ENCODE measurements at regions not wholly inside any gene's neighbourhood (a gene's known extent, or its start where the extent isn't known, plus 50 kb on each side); places are given as distances from the start of the nearest gene placed in this dataset.

- DNase-seq, result no peak
Measured at GRCh38 chr3:105187344-105187743, 179.4 kb upstream of the ALCAM start.

DNA sequence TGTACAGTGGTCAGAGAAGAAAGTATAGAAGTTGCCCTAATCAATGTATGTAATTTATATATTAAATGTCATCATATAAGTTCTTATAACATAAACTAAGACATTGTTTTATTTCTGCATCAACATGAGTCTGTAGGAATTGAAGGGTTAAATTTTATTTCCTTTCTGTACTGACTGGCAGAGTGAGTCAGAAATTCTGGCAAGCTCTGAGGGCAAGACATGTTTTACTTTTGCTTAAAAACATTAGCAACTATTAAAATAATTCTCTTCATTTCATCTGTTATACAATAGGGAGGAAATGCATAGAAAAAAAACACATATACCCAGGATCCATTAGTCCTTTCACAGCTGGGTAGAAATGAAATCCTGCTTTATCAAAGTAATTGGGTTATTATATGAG is 171.4 kb upstream of the ALCAM start:
- no peak for DNase-seq

- DNase-seq, result no peak
Measured at GRCh38 chr3:105197863-105198262, 168.8 kb upstream of the ALCAM start.

GRCh38 chr3:105199217-105199616 is 167.5 kb upstream of the ALCAM start:
- DNase-seq, result no peak

DNA sequence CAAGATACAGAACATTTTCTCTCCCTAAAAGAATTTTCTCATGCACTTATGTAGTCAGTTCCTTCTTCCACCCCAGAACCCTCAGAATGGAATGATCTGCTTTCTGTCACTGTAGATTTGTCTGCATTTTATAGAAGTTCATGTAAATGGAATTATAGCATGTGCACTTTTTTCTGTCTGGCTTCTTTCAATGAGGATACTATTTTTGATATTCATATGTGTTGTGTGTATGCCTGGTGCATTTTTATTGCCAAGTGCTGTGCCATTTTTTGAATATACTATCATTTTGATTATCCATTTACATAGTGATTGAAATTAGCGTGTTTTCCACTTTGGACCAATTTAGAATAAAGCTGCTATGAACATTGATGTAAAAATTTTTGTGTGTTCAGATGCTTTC is 156.6 kb upstream of the ALCAM start:
- DNase-seq, result no peak

GRCh38 chr3:105214590-105214989 is 152.1 kb upstream of the ALCAM start:
- no peak for DNase-seq

- no peak for DNase-seq
Measured at GRCh38 chr3:105222568-105223093, 144.1 kb upstream of the ALCAM start.

DNA sequence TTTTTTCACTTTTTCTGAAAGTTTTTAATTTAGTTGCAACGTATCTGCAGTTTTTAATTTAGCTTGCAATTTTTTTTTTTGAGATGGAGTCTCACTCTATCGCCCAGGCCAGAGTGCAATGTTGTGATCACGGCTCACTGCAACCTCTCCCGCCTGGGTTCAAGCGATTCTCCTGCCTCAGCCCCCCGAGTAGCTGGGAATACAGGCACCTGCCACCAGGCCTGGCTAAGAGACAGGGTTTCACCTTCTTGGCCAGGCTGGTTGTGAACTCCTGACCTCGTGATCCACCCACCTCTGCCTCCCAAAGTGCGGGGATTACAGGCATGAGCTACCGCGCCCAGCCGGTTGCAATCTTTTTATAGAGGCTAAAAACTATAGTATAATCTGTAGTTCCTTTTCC is 142.9 kb upstream of the ALCAM start:
- DNase-seq, result no peak

DNA sequence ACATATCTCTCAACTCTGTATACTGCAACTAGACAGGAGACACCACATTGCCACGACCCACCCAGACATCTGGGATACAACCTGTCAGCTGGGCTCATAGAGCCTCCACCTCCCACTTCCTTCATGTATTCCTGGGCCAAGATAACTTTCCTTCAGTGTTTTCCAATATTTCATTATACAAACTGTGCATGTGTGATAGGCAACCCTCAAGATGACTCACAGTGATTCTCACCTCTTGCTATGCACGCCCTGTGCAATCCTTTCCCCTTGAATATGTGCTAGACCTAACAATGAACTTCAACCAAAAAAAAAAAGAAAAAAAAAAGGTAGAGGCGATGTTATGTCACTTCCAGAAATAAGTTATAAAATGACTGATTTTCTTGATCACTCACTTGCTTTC is 138.0 kb upstream of the ALCAM start:
- no peak for DNase-seq

GRCh38 chr3:105232553-105232952 is 134.2 kb upstream of the ALCAM start:
- DNase-seq, result no peak

DNA sequence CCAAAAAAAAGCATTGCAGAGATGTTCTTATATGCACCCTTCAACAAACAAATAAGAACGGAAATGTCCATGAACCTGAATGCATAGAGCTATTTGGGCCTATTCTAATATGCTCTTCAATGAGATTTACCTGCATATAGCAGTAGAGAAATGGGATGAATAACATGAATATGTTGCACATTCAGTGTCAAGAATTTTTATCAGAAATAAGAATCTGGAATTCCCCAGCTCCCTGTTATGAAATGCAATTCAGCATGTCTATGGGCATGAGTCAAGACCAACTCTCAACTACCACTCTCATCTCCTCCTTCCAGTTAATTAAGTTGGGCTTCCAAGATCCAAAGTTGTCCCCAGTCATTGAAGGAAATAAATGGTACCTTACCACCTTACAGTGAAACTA is 133.7 kb upstream of the ALCAM start:
- no peak for DNase-seq

GRCh38 chr3:105235221-105235620 is 131.5 kb upstream of the ALCAM start:
- DNase-seq, result no peak

DNA sequence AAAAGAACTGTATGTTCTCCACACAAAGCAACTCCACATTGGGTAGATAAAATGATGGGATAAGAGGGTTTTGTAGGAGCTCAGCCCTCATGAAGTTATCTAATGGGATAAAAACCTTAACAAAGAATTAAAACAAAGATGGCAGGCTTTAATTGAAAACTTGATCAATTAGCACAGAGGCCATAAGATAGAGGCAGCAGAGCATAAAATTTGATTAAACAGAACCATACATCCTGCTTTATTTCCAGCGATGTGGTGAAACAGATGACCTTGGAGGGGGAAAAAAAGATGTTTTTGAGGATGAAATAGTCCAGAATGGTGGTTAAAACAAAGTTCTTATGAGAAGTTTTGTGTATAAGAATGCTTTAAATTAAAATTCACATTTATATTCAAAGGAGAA is 130.9 kb upstream of the ALCAM start:
- no peak for DNase-seq

DNA sequence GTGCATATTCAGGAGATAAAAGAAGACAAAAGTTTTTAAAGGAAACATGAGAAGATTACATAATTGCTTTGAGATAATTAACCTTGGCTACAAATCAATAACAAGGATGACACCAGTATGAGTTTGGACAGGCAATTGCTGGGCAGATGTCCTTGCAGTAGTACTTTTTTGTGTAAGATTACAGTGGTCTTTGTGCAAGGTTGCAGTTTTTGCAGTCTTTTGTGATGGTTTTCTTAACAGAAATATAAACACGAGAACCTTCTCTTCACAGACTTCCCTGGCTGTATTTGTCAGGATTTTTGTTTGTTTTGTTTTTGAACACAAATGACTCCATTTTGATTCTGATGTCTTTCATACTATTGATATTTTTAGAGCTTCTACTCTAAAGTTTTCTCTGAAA is 128.3 kb upstream of the ALCAM start:
- no peak for DNase-seq

- no peak for DNase-seq
Measured at GRCh38 chr3:105243076-105243475, 123.6 kb upstream of the ALCAM start.

GRCh38 chr3:105246536-105246935 is 120.2 kb upstream of the ALCAM start:
- DNase-seq, result no peak

- no peak for DNase-seq
Measured at GRCh38 chr3:105253225-105253624, 113.5 kb upstream of the ALCAM start.

DNA sequence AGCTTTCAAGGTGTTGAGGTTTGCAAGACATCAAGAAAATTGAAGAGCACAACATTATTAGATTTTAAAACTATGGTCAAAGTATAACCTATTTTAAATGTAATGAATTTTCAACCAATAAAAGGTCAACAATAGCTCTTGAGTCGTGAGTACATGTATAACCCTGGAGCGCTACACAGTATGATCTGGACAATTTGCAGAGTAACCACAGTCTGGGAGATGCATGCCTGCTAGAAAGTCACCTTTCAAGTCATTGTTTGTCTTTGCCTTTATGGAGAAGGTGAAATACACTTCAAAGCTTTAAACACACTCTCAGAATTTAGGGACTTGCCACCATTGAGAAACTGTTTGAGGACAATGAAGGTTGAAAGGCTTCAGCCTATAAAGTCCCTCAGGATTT is 112.6 kb upstream of the ALCAM start:
- DNase-seq, result no peak

GRCh38 chr3:105255350-105255749 is 111.4 kb upstream of the ALCAM start:
- no peak for DNase-seq

DNA sequence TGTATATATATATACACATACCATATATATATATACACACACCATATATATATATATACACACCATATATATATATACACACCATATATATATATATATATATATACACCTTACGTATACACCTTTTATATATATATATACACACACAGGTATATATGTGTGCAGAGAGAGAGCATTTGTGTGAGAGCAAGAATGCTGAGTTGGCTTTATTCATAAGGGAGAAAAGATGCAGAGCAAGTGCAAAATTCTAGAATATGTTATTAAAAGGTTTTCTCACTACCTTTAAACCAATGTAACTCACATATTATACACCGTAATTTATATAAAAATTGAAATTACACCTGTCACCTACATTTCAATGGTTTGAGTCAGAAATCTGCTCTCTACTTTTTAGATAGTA is 107.2 kb upstream of the ALCAM start:
- DNase-seq, result no peak

GRCh38 chr3:105260385-105260784 is 106.3 kb upstream of the ALCAM start:
- no peak for DNase-seq

DNA sequence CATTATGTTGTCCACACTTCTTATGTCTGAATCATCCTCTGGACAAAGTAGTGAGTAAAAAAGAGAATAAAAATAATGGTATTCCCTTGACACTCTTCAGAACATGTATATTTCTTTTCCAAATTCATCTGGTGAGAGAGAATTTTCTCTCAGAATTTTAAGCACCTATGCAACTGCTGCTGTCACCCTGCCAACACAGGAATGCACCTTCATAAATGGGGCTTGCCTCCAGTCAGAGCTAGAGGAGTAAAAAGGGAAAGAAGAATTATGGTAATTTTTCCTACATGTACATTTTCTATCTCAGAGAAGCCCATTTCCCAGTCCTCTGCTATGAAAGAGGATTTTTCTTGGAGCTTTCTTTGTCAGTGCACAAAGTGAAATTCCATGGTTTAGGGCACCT is 92.2 kb upstream of the ALCAM start:
- DNase-seq, result no peak

DNA sequence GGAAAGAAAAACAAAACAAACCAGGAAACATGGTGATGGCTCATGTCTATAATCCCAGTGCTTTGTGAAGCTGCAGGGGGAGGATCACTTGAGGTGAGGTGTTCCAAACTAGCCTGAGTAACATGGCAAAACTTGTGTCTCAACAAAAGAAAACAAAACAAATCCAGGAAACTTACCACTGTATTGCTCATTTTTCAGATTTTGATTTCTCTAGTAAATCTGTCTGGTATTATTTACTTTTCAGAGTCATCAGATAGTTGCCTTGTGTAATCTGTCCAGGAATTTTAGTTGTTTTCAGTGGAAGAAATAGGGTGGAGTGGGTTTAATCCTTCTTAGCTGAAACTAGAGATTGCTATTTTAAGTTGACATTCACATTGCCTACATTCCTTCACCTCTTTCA is 91.8 kb upstream of the ALCAM start:
- DNase-seq, result no peak

GRCh38 chr3:105277656-105278055 is 89.1 kb upstream of the ALCAM start:
- no peak for DNase-seq

- DNase-seq, result no peak
Measured at GRCh38 chr3:105278688-105279087, 88.0 kb upstream of the ALCAM start.

GRCh38 chr3:105281989-105282388 is 84.7 kb upstream of the ALCAM start:
- no peak for DNase-seq
